K562 (cell line): ENCODE measurements at regions not wholly inside any gene's neighbourhood (a gene's known extent, or its start where the extent isn't known, plus 50 kb on each side); places are given as distances from the start of the nearest gene placed in this dataset.

Experiments
- ATAC-seq: fragments of 200-7000 bp; cut with Tn5 transposase; 3 replicates; pipeline ENCODE4 v1.9.1; 2020; ENCODE audit warnings: moderate library complexity
- BruUV-seq: library from RNA; stranded (reverse); fragments of 400-500 nt; replicated peaks from 2 replicates; lab custom pipeline; 2021; lab: Mats Ljungman, UMichigan
- CTCF ChIA-PET: fragments of 300-600 bp; formaldehyde crosslinking; extraction: SDS; loops from one replicate; lab custom pipeline; 2021; ENCODE audit warnings: low intra/inter-chr PET ratio; lab: Yijun Ruan, JAX
- POLR2A ChIA-PET: fragments of 300-600, 350-650 bp; sonication (Branson Sonifier 250); formaldehyde crosslinking; extraction: SDS; loops from one replicate; lab custom pipeline; 2021; ENCODE audit warnings: antibody characterized with exemption, inconsistent platforms; lab: Yijun Ruan, JAX
- DNase-seq, 4 experiments: peaks; one replicate each; pipeline versions ENCODE4 v3.0.0 to v3.0.0-alpha.2; 2011 to 2018; ENCODE audit warnings: low spot score in 3 of 4, mixed read lengths in 3 of 4; ENCODE audit errors: extremely low read depth in 1 of 4
- FAIRE-seq: peaks from 2 replicates; lab custom pipeline; 2011; peaks lifted over from hg19 to GRCh38; lab: Jason Lieb, UNC
- H2AFZ ChIP-seq: 2 replicates; pipeline ENCODE4 v1.6.0; 2011; ENCODE audit warnings: low read depth, low read length, control low read depth, inconsistent platforms
- H3K27ac ChIP-seq: fragments of 200-600 bp; 3 replicates; pipeline ENCODE4 v1.8.0; 2011; ENCODE audit warnings: low read depth, mild to moderate bottlenecking, control low read depth, inconsistent platforms, low read length, moderate library complexity, mixed read lengths; ENCODE audit errors: extremely low read depth
- H3K27me3 ChIP-seq, 2 experiments: fragments of 300-600 bp in 1 of 2; 2 replicates in 1 of 2; 3 replicates in 1 of 2; pipeline versions ENCODE4 v1.6.0 to v1.8.0; 2011; ENCODE audit warnings: inconsistent platforms in 2 of 2, low read length in 2 of 2, mild to moderate bottlenecking in 1 of 2, mixed read lengths in 1 of 2, moderate library complexity in 1 of 2; ENCODE audit not compliant: control insufficient read depth in 2 of 2, insufficient read depth in 2 of 2
- H3K36me3 ChIP-seq: fragments of 300-600 bp; 3 replicates; pipeline ENCODE4 v1.8.0; 2011; ENCODE audit warnings: mild to moderate bottlenecking, low read length, inconsistent platforms; ENCODE audit not compliant: control insufficient read depth, insufficient read depth
- H3K4me1 ChIP-seq, 2 experiments: fragments of 200-600 bp in 1 of 2; replicated peaks in 1 of 2; 2 replicates in 1 of 2; 3 replicates in 1 of 2; pipeline versions ENCODE4 v1.5.1 to v1.8.0; 2011; ENCODE audit warnings: inconsistent platforms in 2 of 2, low read length in 2 of 2, mild to moderate bottlenecking in 1 of 2, mixed read lengths in 1 of 2, moderate library complexity in 1 of 2; ENCODE audit not compliant: control insufficient read depth in 2 of 2, insufficient read depth in 2 of 2
- H3K4me2 ChIP-seq: 2 replicates; pipeline ENCODE4 v1.6.1; 2011; ENCODE audit warnings: low read length, control low read depth, inconsistent platforms, mixed read lengths; ENCODE audit not compliant: insufficient read depth
- H3K4me3 ChIP-seq: fragments of 200-600 bp; sonication (generic), shearing (Covaris generic); 2 replicates; pipeline ENCODE4 v1.5.1; 2016; ENCODE audit warnings: control low read depth, inconsistent platforms
- H3K79me2 ChIP-seq: fragments of 200-600 bp; 3 replicates; pipeline ENCODE4 v1.8.0; 2011; ENCODE audit warnings: low read length, inconsistent platforms; ENCODE audit not compliant: control insufficient read depth, insufficient read depth
- H3K9ac ChIP-seq, 2 experiments: 2 replicates each; pipeline versions ENCODE4 v1.6.0 to v1.6.1; 2011; ENCODE audit warnings: low read depth in 2 of 2, low read length in 2 of 2, control low read depth in 1 of 2, inconsistent platforms in 1 of 2, mild to moderate bottlenecking in 1 of 2, mixed read lengths in 1 of 2; ENCODE audit not compliant: insufficient read depth in 1 of 2
- H3K9me1 ChIP-seq: one replicate; pipeline ENCODE4 v1.6.0; 2011; ENCODE audit warnings: inconsistent platforms, mild to moderate bottlenecking, low read length, moderate library complexity; ENCODE audit not compliant: control insufficient read depth, insufficient read depth
- H3K9me3 ChIP-seq: replicated peaks from 2 replicates; pipeline ENCODE4 v1.5.1; 2011; ENCODE audit warnings: low read depth, low read length, inconsistent platforms; ENCODE audit not compliant: control insufficient read depth, insufficient read depth
- H4K20me1 ChIP-seq: replicated peaks from 2 replicates; pipeline ENCODE4 v1.6.1; 2011; ENCODE audit warnings: low read length, inconsistent platforms, mixed read lengths; ENCODE audit not compliant: control insufficient read depth, insufficient read depth
- ATF1 ChIP-seq, 2 experiments: fragments of 450-650 bp in 1 of 2; IDR thresholded peaks; 2 replicates each; pipeline ENCODE4 v1.6.1; 2016; ENCODE audit warnings: missing compliant biosample characterization in 1 of 2, missing genetic modification characterization in 1 of 2
- ATF4 ChIP-seq: fragments of 450-650 bp; formaldehyde crosslinking; IDR thresholded peaks from 2 replicates; pipeline ENCODE4 v1.4.0; 2022; ENCODE audit warnings: mild to moderate bottlenecking, moderate library complexity
- BHLHE40 ChIP-seq: IDR thresholded peaks from 2 replicates; pipeline ENCODE4 v1.6.1; 2011; ENCODE audit warnings: low read length, improper control_type of control experiment
- CEBPZ ChIP-seq: fragments of 150-350 bp; IDR thresholded peaks from 2 replicates; pipeline ENCODE4 v1.6.1; 2014; ENCODE audit warnings: low read depth, mild to moderate bottlenecking, low read length, borderline replicate concordance
- CREM ChIP-seq: IDR thresholded peaks from 2 replicates; pipeline ENCODE4 v1.6.1; 2014; ENCODE audit warnings: antibody characterized with exemption, low read depth
- ELK1 ChIP-seq: sonication (generic); formaldehyde crosslinking; IDR thresholded peaks from 2 replicates; pipeline ENCODE4 v1.8.1; 2022; ENCODE audit warnings: missing genetic modification reagents
- ETV5 ChIP-seq: sonication (generic); formaldehyde crosslinking; IDR thresholded peaks from 2 replicates; pipeline ENCODE4 v1.4.0; 2020; ENCODE audit warnings: low read depth, mild to moderate bottlenecking, missing genetic modification reagents
- JUND ChIP-seq, 2 experiments: IDR thresholded peaks; 2 replicates in 1 of 2; 3 replicates in 1 of 2; pipeline ENCODE4 v1.6.1; 2011; ENCODE audit warnings: borderline replicate concordance in 2 of 2, low read depth in 2 of 2, low read length in 2 of 2, improper control_type of control experiment in 1 of 2, missing biosample characterization in 1 of 2, missing genetic modification characterization in 1 of 2, missing genetic modification reagents in 1 of 2
- POLR2AphosphoS5 ChIP-seq: IDR thresholded peaks from 2 replicates; pipeline ENCODE4 v1.6.1; 2011; ENCODE audit warnings: mild to moderate bottlenecking, low read depth, low read length, moderate library complexity; ENCODE audit not compliant: control insufficient read depth, insufficient read depth
- RBM15 ChIP-seq: fragments of 200-400 bp; formaldehyde crosslinking; IDR thresholded peaks from 2 replicates; pipeline ENCODE4 v1.6.1; 2018; ENCODE audit warnings: mild to moderate bottlenecking, low read length, moderate library complexity; ENCODE audit not compliant: insufficient read depth
- RCOR1 ChIP-seq, 2 experiments: IDR thresholded peaks; 2 replicates each; pipeline ENCODE4 v1.6.1; 2012; ENCODE audit warnings: low read depth in 2 of 2, low read length in 2 of 2, borderline replicate concordance in 1 of 2, improper control_type of control experiment in 1 of 2
- ZBTB1 ChIP-seq: sonication (generic); formaldehyde crosslinking; IDR thresholded peaks from 2 replicates; pipeline ENCODE4 v1.8.1; 2023; ENCODE audit warnings: missing genetic modification reagents, low read depth, mild to moderate bottlenecking, borderline replicate concordance
- ZNF224 ChIP-seq: sonication (generic); formaldehyde crosslinking; IDR thresholded peaks from 2 replicates; pipeline ENCODE4 v1.8.0; 2022; ENCODE audit warnings: mild to moderate bottlenecking, missing genetic modification reagents
- ZNF41 ChIP-seq: fragments of 250-450 bp; sonication (Bioruptor Pico); conservative IDR thresholded peaks from 2 replicates; pipeline ENCODE4 v1.4.0; 2020; ENCODE audit warnings: mild to moderate bottlenecking
- ZNF766 ChIP-seq: fragments of 200-800 bp; sonication (Bioruptor generic); conservative IDR thresholded peaks from 2 replicates; pipeline ENCODE4 v1.6.1; 2016; ENCODE audit warnings: missing genetic modification characterization, missing compliant biosample characterization
- WGBS: fragments of 100-300 bp; shearing (Covaris generic); methylation state at CpG from one replicate; pipeline ENCODE4 v1.1.6; 2016; ENCODE audit warnings: low coverage, mixed read lengths; ENCODE audit not compliant: insufficient coverage; ENCODE audit errors: missing lambda C conversion rate; 5-methylcytosine and 5-hydroxymethylcytosine counted together
- in situ Hi-C: fragments of 300-500 bp; cut with MboI; formaldehyde crosslinking; loops from 4 replicates; pipeline ENCODE4 v1.15.0; 2018; ENCODE audit warnings: inconsistent platforms, mixed read lengths
- intact Hi-C: fragments of 100-400 bp; cut with micrococcal nuclease; formaldehyde crosslinking; loops from 2 replicates; pipeline ENCODE4 v1.14.2; 2022

- peak overlapping the region; percentile 38; the same call in 1 of the 2 replicates for H2AFZ ChIP-seq
- CTCF ChIA-PET, result no interaction called here
- no peak overlapping the region for H3K27ac ChIP-seq
- in situ Hi-C loops, result no loop called here
- BruUV-seq, result no TSS peak
- WGBS, result 4% methylated on average over 21 of the region's 21 CpGs
- no peaks in the 10 kb centered on the region for H4K20me1 ChIP-seq
- H3K9me3 ChIP-seq, result no peaks in the 10 kb centered on the region
- H3K4me3 ChIP-seq, result no peak overlapping the region
- intact Hi-C loops, result no loop called here
- H3K9me1 ChIP-seq, result no peaks in the 10 kb centered on the region
- no peaks in the 10 kb centered on the region for H3K36me3 ChIP-seq
- peak; percentile 62 to 77 (median 64) for DNase-seq
- peak; percentile 86 for FAIRE-seq
- H3K4me2 ChIP-seq, result peak overlapping the region; percentile 51
- POLR2A ChIA-PET, result no interaction called here
- peaks cover 12 to 33% of the 10 kb centered on the region in 2 experiments for H3K27me3 ChIP-seq
- no peak overlapping the region for H3K9ac ChIP-seq
- no peaks in the 10 kb centered on the region for H3K4me1 ChIP-seq
- ATAC-seq, result peak; percentile 96
- no peaks in the 10 kb centered on the region for H3K79me2 ChIP-seq
- no peak for TF ChIP-seq ATF4
- TF ChIP-seq ELK1 (CRISPR knock-in tag), result no peak
- TF ChIP-seq ZBTB1 (CRISPR knock-in tag), result no peak
- peak; percentile 40; the same call in 1 of the 2 replicates for TF ChIP-seq CREM
- TF ChIP-seq ZNF766, result 0 out of 2 replicates have a peak, but pooled peaks have one; percentile 34
- TF ChIP-seq ETV5 (CRISPR knock-in tag), result no peak
- TF ChIP-seq RCOR1 (IDR thresholded peaks at IDR 0.05; ENCODE audit: borderline replicate concordance in 1 of 2, low read depth in 2 of 2, low read length in 2 of 2), result peak in 1 of 2 experiments; percentile 36; a peak in 1 of 4 replicates
- TF ChIP-seq ZNF224, result no peak
- TF ChIP-seq CEBPZ, result no peak
- TF ChIP-seq JUND (IDR thresholded peaks at IDR 0.05; ENCODE audit: borderline replicate concordance, low read depth, low read length), result 0 out of 2 replicates have a peak, but pooled peaks have one; percentile 28
- no peak for TF ChIP-seq JUND (tag; IDR thresholded peaks at IDR 0.05; ENCODE audit: borderline replicate concordance, low read depth, low read length)
- no peak for TF ChIP-seq ZNF41 (CRISPR knock-in tag)
- no peak for TF ChIP-seq RBM15
- TF ChIP-seq ATF1 (CRISPR knock-in tag; IDR thresholded peaks at IDR 0.05), result no peak
- TF ChIP-seq ATF1 (tag; IDR thresholded peaks at IDR 0.05), result peak; percentile 48
- TF ChIP-seq BHLHE40, result peak; percentile 51
- TF ChIP-seq POLR2AphosphoS5, result no peak
Measured at GRCh38 chr15:62344806-62345539, 179.9 kb upstream of the C2CD4B start.
